ENCODE measurements at regions not wholly inside any gene's neighbourhood (a gene's known extent, or its start where the extent isn't known, plus 50 kb on each side); places are given as distances from the start of the nearest gene placed in this dataset.

DNA sequence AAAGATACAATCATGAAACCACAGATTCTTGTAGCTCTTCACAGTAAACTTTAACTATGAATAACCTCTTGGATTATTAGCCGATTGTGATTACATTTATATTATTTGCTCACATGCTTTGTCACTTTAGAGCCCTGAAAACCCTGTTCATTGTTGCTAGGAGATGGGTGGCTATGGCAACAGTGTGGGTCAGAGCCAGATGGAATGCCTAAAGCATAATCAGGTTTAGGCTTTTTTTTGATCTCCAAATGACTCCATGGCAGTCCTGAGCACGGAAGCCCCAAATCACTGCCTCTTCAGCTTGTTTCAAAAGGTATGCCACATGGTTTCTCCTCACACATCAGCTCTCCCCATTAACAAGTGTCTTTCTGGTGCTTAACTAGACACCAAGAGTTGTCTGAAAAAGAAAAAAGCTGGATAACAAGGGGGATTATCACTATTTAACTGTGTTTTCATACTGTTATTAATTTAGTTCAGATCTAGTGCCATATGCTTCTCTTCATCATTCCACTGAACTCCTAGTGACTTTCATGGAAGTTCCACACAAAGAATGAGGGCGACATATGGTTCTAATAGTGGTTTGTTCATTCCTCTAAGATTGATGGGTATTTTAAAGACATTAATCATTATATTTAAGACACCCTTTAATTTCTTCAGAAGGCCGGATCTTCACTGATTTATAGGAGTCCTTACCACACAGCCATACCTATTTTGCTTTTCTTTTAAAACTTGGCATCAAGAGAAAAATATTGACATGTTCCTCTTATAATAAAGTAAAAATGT lies 88.8 kb upstream of the PAM start:
- TF ChIP-seq, protein P1, sequence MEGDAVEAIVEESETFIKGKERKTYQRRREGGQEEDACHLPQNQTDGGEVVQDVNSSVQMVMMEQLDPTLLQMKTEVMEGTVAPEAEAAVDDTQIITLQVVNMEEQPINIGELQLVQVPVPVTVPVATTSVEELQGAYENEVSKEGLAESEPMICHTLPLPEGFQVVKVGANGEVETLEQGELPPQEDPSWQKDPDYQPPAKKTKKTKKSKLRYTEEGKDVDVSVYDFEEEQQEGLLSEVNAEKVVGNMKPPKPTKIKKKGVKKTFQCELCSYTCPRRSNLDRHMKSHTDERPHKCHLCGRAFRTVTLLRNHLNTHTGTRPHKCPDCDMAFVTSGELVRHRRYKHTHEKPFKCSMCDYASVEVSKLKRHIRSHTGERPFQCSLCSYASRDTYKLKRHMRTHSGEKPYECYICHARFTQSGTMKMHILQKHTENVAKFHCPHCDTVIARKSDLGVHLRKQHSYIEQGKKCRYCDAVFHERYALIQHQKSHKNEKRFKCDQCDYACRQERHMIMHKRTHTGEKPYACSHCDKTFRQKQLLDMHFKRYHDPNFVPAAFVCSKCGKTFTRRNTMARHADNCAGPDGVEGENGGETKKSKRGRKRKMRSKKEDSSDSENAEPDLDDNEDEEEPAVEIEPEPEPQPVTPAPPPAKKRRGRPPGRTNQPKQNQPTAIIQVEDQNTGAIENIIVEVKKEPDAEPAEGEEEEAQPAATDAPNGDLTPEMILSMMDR (IDR thresholded peaks at IDR 0.05) = no peak
- TF ChIP-seq POLR2A (IDR thresholded peaks at IDR 0.05) = no peak

Data from lower leg skin (tissue), 3 donors.